ENCODE measurements at regions not wholly inside any gene's neighbourhood (a gene's known extent, or its start where the extent isn't known, plus 50 kb on each side); places are given as distances from the start of the nearest gene placed in this dataset.

- ATAC-seq, result peak in 2 of 4 donors; percentile 48 to 53
- Histone ChIP-seq H3K4me3 (no peak overlapping the region), H3K27ac (no peak overlapping the region), H3K36me3 (no peaks in the 10 kb centered on the region), H3K9me3 (no peaks in the 10 kb centered on the region), H3K27me3 (peaks cover 0 to 37% (median 7%) of the 10 kb centered on the region in 9 donors), H3K4me1 (no peaks in the 10 kb centered on the region)
- DNase-seq, result no peak
- WGBS, 4 donors, result 7 to 12% (median 11%) methylated on average over 9 of the region's 9 CpGs
- peak in 11 of 12 donors; percentile 23 to 53 (median 42) for TF ChIP-seq CTCF (IDR thresholded peaks at IDR 0.05)
- no peak for TF ChIP-seq POLR2A (IDR thresholded peaks at IDR 0.05)
- intact Hi-C loops (cut with DNase I), result loop anchor here in 1 of 10 donors (10.0 kb wide), 1 partner anchor 1479 kb away; no protein-coding TSS in a partner anchor
Measured at GRCh38 chr18:77765468-77765867, 515.8 kb downstream of the GALR1 start.

DNA sequence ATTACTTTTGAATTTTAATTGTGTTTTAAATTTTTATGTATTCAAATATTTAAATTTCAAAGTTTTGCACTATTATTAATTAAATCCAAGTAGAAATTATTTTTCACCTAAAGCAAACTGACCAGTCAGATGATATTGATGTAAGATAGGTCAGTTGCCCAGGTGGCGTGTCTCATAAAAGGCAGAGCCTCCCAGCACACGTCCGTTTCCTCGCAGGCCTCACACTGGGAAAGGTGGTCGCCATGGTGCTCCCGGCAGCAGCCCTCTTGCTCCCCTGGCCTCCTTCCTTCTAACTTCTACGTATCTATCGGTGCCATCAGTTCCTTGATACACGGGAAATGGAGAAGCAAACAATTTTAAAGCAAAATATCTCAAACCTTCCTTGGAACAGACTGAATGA is 516.8 kb downstream of the GALR1 start:
- Histone ChIP-seq H3K36me3 (no peaks in the 10 kb centered on the region), H3K27ac (no peak overlapping the region), H3K27me3 (peaks cover 0 to 40% (median 3%) of the 10 kb centered on the region in 9 donors), H3K4me1 (no peaks in the 10 kb centered on the region), H3K4me3 (no peak overlapping the region), H3K9me3 (no peaks in the 10 kb centered on the region)
- WGBS, 4 donors, result 65 to 80% (median 72%) methylated on average over 9 of the region's 9 CpGs
- intact Hi-C loops (cut with DNase I), result loop anchor here in 1 of 10 donors (10.0 kb wide), 1 partner anchor 1478 kb away; no protein-coding TSS in a partner anchor
- ATAC-seq (no peak), DNase-seq (no peak)
- TF ChIP-seq CTCF (IDR thresholded peaks at IDR 0.05) (no peak), POLR2A (IDR thresholded peaks at IDR 0.05) (no peak)

DNA sequence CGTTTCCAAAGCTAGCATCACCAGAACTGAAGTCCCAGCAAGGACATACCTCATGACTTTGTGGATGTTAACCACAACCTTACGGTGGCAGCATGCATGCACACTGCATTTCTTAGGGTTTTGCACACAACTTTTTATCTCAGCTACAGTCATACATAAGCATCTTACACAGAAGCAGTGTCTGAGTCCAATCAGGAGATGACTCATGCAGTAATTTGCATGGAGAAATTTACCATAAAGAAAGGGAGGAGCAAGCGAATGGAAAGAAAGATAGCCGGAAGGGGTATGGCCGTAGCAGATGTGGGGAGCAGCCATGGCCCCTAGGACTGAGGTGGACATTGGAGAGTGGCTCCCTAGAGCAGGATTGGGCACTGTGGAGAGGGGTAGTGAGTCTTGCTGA is 522.5 kb downstream of the GALR1 start:
- Histone ChIP-seq H3K27me3 (peaks cover 0 to 11% (median 0%) of the 10 kb centered on the region in 9 donors), H3K4me3 (no peak overlapping the region), H3K27ac (no peak overlapping the region), H3K36me3 (no peaks in the 10 kb centered on the region), H3K9me3 (no peaks in the 10 kb centered on the region), H3K4me1 (no peaks in the 10 kb centered on the region)
- intact Hi-C loops (cut with DNase I), result no loop called here
- TF ChIP-seq POLR2A (IDR thresholded peaks at IDR 0.05) (no peak), CTCF (IDR thresholded peaks at IDR 0.05) (no peak)
- ATAC-seq, result no peak
- DNase-seq, result no peak
- WGBS, 4 donors, result 66 to 80% (median 72%) methylated on average over 5 of the region's 5 CpGs

DNA sequence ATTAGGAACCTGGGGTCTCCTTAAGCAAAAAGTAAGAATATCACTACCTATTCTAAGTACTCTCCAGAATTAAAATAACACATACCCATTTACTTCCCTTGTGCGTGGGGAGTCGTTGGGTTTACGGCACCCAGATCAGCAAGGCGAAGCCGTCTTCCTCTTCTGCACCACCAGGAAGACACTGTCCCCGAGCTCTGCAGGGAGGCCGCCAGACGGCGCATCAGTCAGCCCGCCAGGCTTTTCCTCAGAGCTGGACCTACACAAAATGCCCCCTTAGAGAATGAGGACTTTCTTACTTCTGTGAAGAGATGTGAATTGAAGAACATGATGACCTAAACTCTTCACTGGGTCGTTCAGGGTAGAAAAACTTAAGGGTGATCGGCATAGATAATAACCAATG is 526.5 kb downstream of the GALR1 start:
- Histone ChIP-seq H3K36me3 (no peaks in the 10 kb centered on the region), H3K27me3 (peaks cover 0 to 9% (median 0%) of the 10 kb centered on the region in 9 donors), H3K27ac (no peak overlapping the region), H3K4me3 (no peak overlapping the region), H3K9me3 (no peaks in the 10 kb centered on the region), H3K4me1 (no peaks in the 10 kb centered on the region)
- intact Hi-C loops (cut with DNase I), result no loop called here
- no peak for ATAC-seq
- WGBS, 4 donors, result 85 to 88% (median 87%) methylated on average over 12 of the region's 12 CpGs
- DNase-seq, result no peak
- no peak for TF ChIP-seq CTCF (IDR thresholded peaks at IDR 0.05)
- TF ChIP-seq POLR2A (IDR thresholded peaks at IDR 0.05), result no peak

Measured in heart left ventricle (tissue), 16 donors.